H9 (cell line): ENCODE measurements at regions not wholly inside any gene's neighbourhood (a gene's known extent, or its start where the extent isn't known, plus 50 kb on each side); places are given as distances from the start of the nearest gene placed in this dataset.

Experiments
- DNase-seq: peaks from one replicate; pipeline ENCODE4 v3.0.0-alpha.2; 2017
- H2AFZ ChIP-seq: one replicate; pipeline ENCODE4 v1.6.1; 2013; ENCODE audit warnings: mild to moderate bottlenecking, low read length, control low read depth, moderate library complexity
- H2AK5ac ChIP-seq: 2 replicates; pipeline ENCODE4 v1.6.1; 2013; ENCODE audit warnings: low read length, control low read depth, mixed read lengths; ENCODE audit not compliant: insufficient read length
- H2BK120ac ChIP-seq: one replicate; pipeline ENCODE4 v1.6.1; 2013; ENCODE audit warnings: low read depth, mild to moderate bottlenecking, low read length, control low read depth, inconsistent platforms; ENCODE audit not compliant: poor library complexity, severe bottlenecking
- H2BK12ac ChIP-seq: 2 replicates; pipeline ENCODE4 v1.6.1; 2013; ENCODE audit warnings: low read length, control low read depth, mixed read lengths, low read depth; ENCODE audit not compliant: insufficient read length
- H2BK15ac ChIP-seq: 2 replicates; pipeline ENCODE4 v1.6.1; 2013; ENCODE audit warnings: low read depth, low read length, control low read depth
- H2BK20ac ChIP-seq: one replicate; pipeline ENCODE4 v1.6.1; 2013; ENCODE audit warnings: low read depth, mild to moderate bottlenecking, low read length, control low read depth, inconsistent platforms; ENCODE audit not compliant: poor library complexity, severe bottlenecking
- H2BK5ac ChIP-seq: 2 replicates; pipeline ENCODE4 v1.6.1; 2013; ENCODE audit warnings: low read length, control low read depth, mixed read lengths; ENCODE audit not compliant: insufficient read length
- H3K14ac ChIP-seq: 2 replicates; pipeline ENCODE4 v1.6.1; 2013; ENCODE audit warnings: low read length, control low read depth; ENCODE audit not compliant: insufficient read depth
- H3K18ac ChIP-seq: 2 replicates; pipeline ENCODE4 v1.6.1; 2013; ENCODE audit warnings: low read depth, mild to moderate bottlenecking, mixed read lengths, low read length, control low read depth; ENCODE audit not compliant: insufficient read length
- H3K23ac ChIP-seq: 2 replicates; pipeline ENCODE4 v1.6.1; 2013; ENCODE audit warnings: low read length, control low read depth, mixed read lengths, low read depth; ENCODE audit not compliant: insufficient read length
- H3K23me2 ChIP-seq: 2 replicates; pipeline ENCODE4 v1.6.1; 2013; ENCODE audit warnings: low read depth, mild to moderate bottlenecking, mixed read lengths, low read length, control low read depth; ENCODE audit not compliant: insufficient read length, poor library complexity, severe bottlenecking
- H3K27ac ChIP-seq: 2 replicates; pipeline ENCODE4 v1.5.1; 2013; ENCODE audit warnings: low read length, control low read depth, mixed read lengths, low read depth; ENCODE audit not compliant: insufficient read length
- H3K27me3 ChIP-seq: 2 replicates; pipeline ENCODE4 v1.6.1; 2013; ENCODE audit warnings: low read length, control low read depth, inconsistent platforms; ENCODE audit not compliant: insufficient read depth
- H3K4ac ChIP-seq: 2 replicates; pipeline ENCODE4 v1.6.1; 2013; ENCODE audit warnings: low read depth, mild to moderate bottlenecking, control low read depth, inconsistent platforms, low read length, moderate library complexity
- H3K4me1 ChIP-seq: 2 replicates; pipeline ENCODE4 v1.6.1; 2013; ENCODE audit warnings: low read length, control low read depth, inconsistent platforms; ENCODE audit not compliant: insufficient read depth
- H3K4me2 ChIP-seq: 2 replicates; pipeline ENCODE4 v1.6.1; 2013; ENCODE audit warnings: low read length, control low read depth, mixed read lengths; ENCODE audit not compliant: insufficient read length, insufficient read depth
- H3K56ac ChIP-seq: 2 replicates; pipeline ENCODE4 v1.6.1; 2013; ENCODE audit warnings: low read depth, mild to moderate bottlenecking, mixed read lengths, low read length, control low read depth; ENCODE audit not compliant: insufficient read length
- H3K79me1 ChIP-seq: 2 replicates; pipeline ENCODE4 v1.6.1; 2013; ENCODE audit warnings: low read depth, mild to moderate bottlenecking, moderate library complexity, low read length, control low read depth, inconsistent platforms; ENCODE audit not compliant: insufficient read depth, poor library complexity, severe bottlenecking
- H3K79me2 ChIP-seq: 2 replicates; pipeline ENCODE4 v1.6.1; 2013; ENCODE audit warnings: low read length, control low read depth, inconsistent platforms; ENCODE audit not compliant: insufficient read depth
- H3K9ac ChIP-seq: 2 replicates; pipeline ENCODE4 v1.6.1; 2013; ENCODE audit warnings: low read length, control low read depth, mixed read lengths; ENCODE audit not compliant: insufficient read length; ENCODE audit errors: extremely low read depth
- H3K9me3 ChIP-seq: one replicate; pipeline ENCODE4 v1.6.1; 2013; ENCODE audit warnings: low read depth, low read length, inconsistent platforms; ENCODE audit not compliant: control insufficient read depth
- H3T11ph ChIP-seq: one replicate; pipeline ENCODE4 v1.6.1; 2013; ENCODE audit warnings: mild to moderate bottlenecking, low read length, control low read depth, inconsistent platforms
- H4K20me1 ChIP-seq: one replicate; pipeline ENCODE4 v1.6.1; 2013; ENCODE audit not compliant: control insufficient read depth, insufficient read length, insufficient read depth
- H4K5ac ChIP-seq: 2 replicates; pipeline ENCODE4 v1.6.1; 2013; ENCODE audit warnings: low read depth, mild to moderate bottlenecking, mixed read lengths, low read length, control low read depth; ENCODE audit not compliant: insufficient read length
- H4K8ac ChIP-seq: replicated peaks from 2 replicates; pipeline ENCODE4 v1.6.1; 2013; ENCODE audit warnings: low read length, control low read depth, mixed read lengths, low read depth; ENCODE audit not compliant: insufficient read length
- H4K91ac ChIP-seq: 2 replicates; pipeline ENCODE4 v1.6.1; 2013; ENCODE audit warnings: low read depth, mild to moderate bottlenecking, moderate library complexity, mixed read lengths, low read length, control low read depth; ENCODE audit not compliant: insufficient read length
- H3K27ac Mint-ChIP-seq, 3 experiments: 2 replicates in 2 of 3; 3 replicates in 1 of 3; pipeline ENCODE4 v1.8.0; 2020 to 2021; ENCODE audit warnings: mixed read lengths in 3 of 3, mild to moderate bottlenecking in 1 of 3, moderate library complexity in 1 of 3
- H3K27me3 Mint-ChIP-seq: 2 replicates; pipeline ENCODE4 v1.8.0; 2021; ENCODE audit warnings: low read depth, mild to moderate bottlenecking, moderate library complexity, mixed read lengths
- H3K36me3 Mint-ChIP-seq, 3 experiments: 2 replicates in 2 of 3; 3 replicates in 1 of 3; pipeline ENCODE4 v1.8.0; 2020 to 2021; ENCODE audit warnings: low read depth in 3 of 3, mixed read lengths in 3 of 3; ENCODE audit not compliant: insufficient read depth in 1 of 3
- H3K4me1 Mint-ChIP-seq, 2 experiments: 2 replicates each; pipeline ENCODE4 v1.8.0; 2020; ENCODE audit warnings: mixed read lengths in 2 of 2
- H3K4me3 Mint-ChIP-seq, 2 experiments: 2 replicates in 1 of 2; 3 replicates in 1 of 2; pipeline ENCODE4 v1.8.0; 2020 to 2021; ENCODE audit warnings: mild to moderate bottlenecking in 2 of 2, mixed read lengths in 2 of 2, moderate library complexity in 1 of 2
- H3K9me3 Mint-ChIP-seq, 2 experiments: 2 replicates in 1 of 2; 3 replicates in 1 of 2; pipeline ENCODE4 v1.8.0; 2020; ENCODE audit warnings: mild to moderate bottlenecking in 2 of 2, mixed read lengths in 2 of 2, moderate library complexity in 1 of 2
- CTCF ChIP-seq: fragments of 200-600 bp; sonication (generic); conservative IDR thresholded peaks from 3 replicates; pipeline ENCODE4 v1.8.0; 2021; ENCODE audit warnings: antibody characterized with exemption, mild to moderate bottlenecking
- WGBS: extraction: QIAGEN DNeasy Blood & Tissue Kit; methylation state at CpG from one replicate; pipeline ENCODE4 v1.1.7; 2013; ENCODE audit warnings: missing lambda C conversion rate, low lambda C conversion rate, mixed read lengths; ENCODE audit not compliant: insufficient read length; ENCODE audit errors: extremely low coverage; 5-methylcytosine and 5-hydroxymethylcytosine counted together

- no peak overlapping the region for H3K27ac ChIP-seq
- H3K4me3 Mint-ChIP-seq = no peak overlapping the region
- DNase-seq = peak; percentile 26
Measured at GRCh38 chr6:81214414-81215091, 537.9 kb downstream of the TENT5A start.

More at GRCh38 chr6:81214414-81215091, 537.9 kb downstream of the TENT5A start:
- H3K9me3 Mint-ChIP-seq = peaks cover 3 to 10% of the 10 kb centered on the region in 2 experiments; a peak in 4 of 5 replicates
- no peak overlapping the region for H2AFZ ChIP-seq
- H2BK15ac ChIP-seq = no peak overlapping the region
- no peak overlapping the region for H3K23ac ChIP-seq
- no peaks in the 10 kb centered on the region for H3K4me1 ChIP-seq
- H2AK5ac ChIP-seq = no peak overlapping the region
- no peak overlapping the region for H2BK5ac ChIP-seq
- no peak overlapping the region for H3K4me2 ChIP-seq
- H3K27me3 ChIP-seq = no peaks in the 10 kb centered on the region
- H3K79me2 ChIP-seq = no peaks in the 10 kb centered on the region
- H4K91ac ChIP-seq = no peak overlapping the region
- no CpG with 5 or more reads among the region's 15 CpGs for WGBS
- H4K5ac ChIP-seq = no peak overlapping the region
- no peaks in the 10 kb centered on the region for H3K9me3 ChIP-seq
- H3K79me1 ChIP-seq = no peaks in the 10 kb centered on the region
- no peak for TF ChIP-seq CTCF
- H4K20me1 ChIP-seq = no peaks in the 10 kb centered on the region
- no peaks in the 10 kb centered on the region for H3K23me2 ChIP-seq
- no peak overlapping the region for H2BK120ac ChIP-seq
- H2BK12ac ChIP-seq = no peak overlapping the region
- no peaks in the 10 kb centered on the region for H3K27me3 Mint-ChIP-seq
- H3K14ac ChIP-seq = no peak overlapping the region
- no peak overlapping the region for H3K9ac ChIP-seq
- no peak overlapping the region for H2BK20ac ChIP-seq
- peaks cover 2 to 3% of the 10 kb centered on the region in 2 experiments; a peak in 1 of 4 replicates for H3K4me1 Mint-ChIP-seq
- H3K18ac ChIP-seq = no peak overlapping the region
- H3K36me3 Mint-ChIP-seq = peaks cover 0 to 7% (median 6%) of the 10 kb centered on the region in 3 experiments; a peak in 4 of 7 replicates
- no peak overlapping the region for H3K27ac Mint-ChIP-seq
- no peak overlapping the region for H3K56ac ChIP-seq
- H3T11ph ChIP-seq = no peak overlapping the region
- no peak overlapping the region for H4K8ac ChIP-seq
- no peak overlapping the region for H3K4ac ChIP-seq
